OCI-LY3 (cell line): ENCODE measurements at regions not wholly inside any gene's neighbourhood (a gene's known extent, or its start where the extent isn't known, plus 50 kb on each side); places are given as distances from the start of the nearest gene placed in this dataset.

Experiments used
- H2AFZ ChIP-seq: fragments of 200-600, 300-600 bp; shearing (Covaris generic); 2 replicates; pipeline ENCODE4 v1.6.0; 2014; ENCODE audit warnings: antibody characterized with exemption, low read depth, low read length
- H3K27ac ChIP-seq: fragments of 200-600, 300-600 bp; sonication (generic); 2 replicates; pipeline ENCODE4 v1.5.1; 2014; ENCODE audit warnings: mild to moderate bottlenecking, low read length, moderate library complexity, mixed read lengths
- H3K27me3 ChIP-seq: fragments of 200-600, 300-600 bp; sonication (generic); 2 replicates; pipeline ENCODE4 v1.6.1; 2014; ENCODE audit warnings: low read depth, low read length, mixed read lengths
- H3K36me3 ChIP-seq: fragments of 200-600, 300-600 bp; sonication (generic); replicated peaks from 2 replicates; pipeline ENCODE3; 2014; ENCODE audit warnings: low read depth, low read length, mixed read lengths
- H3K4me1 ChIP-seq: fragments of 300-600, 200-600 bp; sonication (generic); 2 replicates; pipeline ENCODE4 v1.6.1; 2014; ENCODE audit warnings: low read length, mixed read lengths
- H3K4me2 ChIP-seq: fragments of 200-600, 300-600 bp; sonication (generic); 2 replicates; pipeline ENCODE4 v1.6.1; 2014; ENCODE audit warnings: low read length, mixed read lengths
- H3K4me3 ChIP-seq: fragments of 300-600, 200-600 bp; sonication (generic); 2 replicates; pipeline ENCODE4 v1.5.1; 2014; ENCODE audit warnings: antibody characterized with exemption, mild to moderate bottlenecking, low read length, moderate library complexity
- H3K79me2 ChIP-seq: fragments of 300-600, 200-600 bp; shearing (Covaris generic); 2 replicates; pipeline ENCODE4 v1.6.1; 2014; ENCODE audit warnings: mild to moderate bottlenecking, low read length, mixed read lengths
- H3K9ac ChIP-seq: fragments of 300-600, 200-600 bp; shearing (Covaris generic); 2 replicates; pipeline ENCODE4 v1.6.0; 2014; ENCODE audit warnings: mild to moderate bottlenecking, low read length, moderate library complexity
- H3K9me3 ChIP-seq: fragments of 200-600, 300-600 bp; shearing (Covaris generic); 2 replicates; pipeline ENCODE4 v1.6.1; 2014; ENCODE audit warnings: low read length, mixed read lengths; ENCODE audit not compliant: insufficient read depth
- H4K20me1 ChIP-seq: fragments of 200-600, 300-600 bp; sonication (generic); 2 replicates; pipeline ENCODE4 v1.6.1; 2016; ENCODE audit warnings: low read length, mixed read lengths; ENCODE audit not compliant: insufficient read depth
- CTCF ChIP-seq: fragments of 200-600, 300-600 bp; sonication (generic); IDR thresholded peaks from 2 replicates; pipeline ENCODE4 v1.5.1; 2014; ENCODE audit warnings: antibody characterized with exemption, low read length, low read depth
- EZH2phosphoT487 ChIP-seq: fragments of 200-600 bp; shearing (Covaris generic); IDR thresholded peaks from 2 replicates; pipeline ENCODE4 v1.6.1; 2018; ENCODE audit warnings: antibody characterized with exemption, mixed run types, low read depth

GRCh38 chr4:63308697-63309096, 1100.6 kb downstream of the TECRL start:
- Histone ChIP-seq H2AFZ (no peak overlapping the region), H3K4me2 (no peak overlapping the region)

GRCh38 chr4:63302792-63303191, 1106.5 kb downstream of the TECRL start:
- no peaks in the 10 kb centered on the region for H3K36me3 ChIP-seq
- no peak overlapping the region for H3K9ac ChIP-seq
- H4K20me1 ChIP-seq, result no peaks in the 10 kb centered on the region
- no peaks in the 10 kb centered on the region for H3K27me3 ChIP-seq
- H3K4me2 ChIP-seq, result no peak overlapping the region
- no peak overlapping the region for H3K4me3 ChIP-seq
- no peaks in the 10 kb centered on the region for H3K79me2 ChIP-seq
- TF ChIP-seq CTCF, result no peak
- no peak for TF ChIP-seq EZH2phosphoT487
- H3K27ac ChIP-seq, result no peak overlapping the region
- H3K4me1 ChIP-seq, result no peaks in the 10 kb centered on the region
- no peak overlapping the region for H2AFZ ChIP-seq
- H3K9me3 ChIP-seq, result no peaks in the 10 kb centered on the region

More at GRCh38 chr4:63308697-63309096, 1100.6 kb downstream of the TECRL start:
- H3K27ac ChIP-seq, result no peak overlapping the region
- H4K20me1 ChIP-seq, result no peaks in the 10 kb centered on the region
- no peak for TF ChIP-seq CTCF
- no peak for TF ChIP-seq EZH2phosphoT487
- no peak overlapping the region for H3K9ac ChIP-seq
- H3K27me3 ChIP-seq, result no peaks in the 10 kb centered on the region
- no peaks in the 10 kb centered on the region for H3K79me2 ChIP-seq
- H3K4me1 ChIP-seq, result no peaks in the 10 kb centered on the region
- no peak overlapping the region for H3K4me3 ChIP-seq
- no peaks in the 10 kb centered on the region for H3K36me3 ChIP-seq
- H3K9me3 ChIP-seq, result no peaks in the 10 kb centered on the region

GRCh38 chr4:63302078-63302477, 1107.2 kb downstream of the TECRL start:
- TF ChIP-seq CTCF, result no peak
- no peak overlapping the region for H3K4me2 ChIP-seq
- no peaks in the 10 kb centered on the region for H3K9me3 ChIP-seq
- no peaks in the 10 kb centered on the region for H3K36me3 ChIP-seq
- H3K27me3 ChIP-seq, result no peaks in the 10 kb centered on the region
- no peak overlapping the region for H3K4me3 ChIP-seq
- no peak overlapping the region for H3K27ac ChIP-seq
- H3K9ac ChIP-seq, result no peak overlapping the region
- H3K4me1 ChIP-seq, result no peaks in the 10 kb centered on the region
- no peaks in the 10 kb centered on the region for H3K79me2 ChIP-seq
- no peak overlapping the region for H2AFZ ChIP-seq
- H4K20me1 ChIP-seq, result no peaks in the 10 kb centered on the region

GRCh38 chr4:63296773-63297172, 1112.5 kb downstream of the TECRL start:
- H3K27ac ChIP-seq, result no peak overlapping the region
- H3K4me3 ChIP-seq, result no peak overlapping the region
- H2AFZ ChIP-seq, result no peak overlapping the region

More at GRCh38 chr4:63296773-63297172, 1112.5 kb downstream of the TECRL start:
- Histone ChIP-seq H3K36me3 (no peaks in the 10 kb centered on the region), H3K9me3 (no peaks in the 10 kb centered on the region), H3K4me1 (no peaks in the 10 kb centered on the region), H3K27me3 (no peaks in the 10 kb centered on the region), H3K79me2 (no peaks in the 10 kb centered on the region), H4K20me1 (no peaks in the 10 kb centered on the region), H3K4me2 (no peak overlapping the region), H3K9ac (no peak overlapping the region)
- TF ChIP-seq CTCF, result peak; percentile 58
- no peak for TF ChIP-seq EZH2phosphoT487
